Stimulated activated CD4-positive, alpha-beta T cell treated with anti-CD3 and anti-CD28 coated beads, Interleukin-12 subunit alpha, Interleukin-12 subunit beta, amount 100 ng/mL, for 24 hours (primary cell): ENCODE measurements at regions not wholly inside any gene's neighbourhood (a gene's known extent, or its start where the extent isn't known, plus 50 kb on each side); places are given as distances from the start of the nearest gene placed in this dataset.
"Not testable (repeated sequence)": the region's sequence is repeated elsewhere in the genome, so short reads cannot be mapped to it uniquely, and the experiment has no call there.

ENCODE experiments used
- DNase-seq, 2 experiments: peaks; one replicate each; pipeline ENCODE4 v3.0.0-alpha.2; 2020; ENCODE audit warnings: low read depth in 2 of 2

DNA sequence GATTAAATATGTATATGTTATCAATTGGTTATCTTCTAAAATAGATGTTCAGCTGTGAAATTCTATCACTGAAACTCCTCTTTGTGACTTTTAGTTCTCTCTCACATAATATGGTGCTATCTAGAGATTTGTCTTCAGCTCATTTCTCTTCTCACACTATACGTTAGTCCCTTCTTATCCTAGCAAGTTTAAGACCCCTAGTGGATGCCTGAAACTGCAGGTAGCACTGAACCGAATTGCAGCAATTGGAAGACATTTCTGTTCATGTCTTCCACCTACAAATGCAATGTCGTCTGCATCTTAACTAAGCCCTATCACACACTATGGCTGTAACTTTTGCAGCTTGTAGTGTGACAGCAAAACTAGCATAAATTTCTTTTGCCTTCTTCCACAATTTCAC is 442.7 kb upstream of the POM121L12 start:
- no peak for DNase-seq

GRCh38 chr7:52586704-52587103 is 448.7 kb upstream of the POM121L12 start:
- no peak for DNase-seq

DNA sequence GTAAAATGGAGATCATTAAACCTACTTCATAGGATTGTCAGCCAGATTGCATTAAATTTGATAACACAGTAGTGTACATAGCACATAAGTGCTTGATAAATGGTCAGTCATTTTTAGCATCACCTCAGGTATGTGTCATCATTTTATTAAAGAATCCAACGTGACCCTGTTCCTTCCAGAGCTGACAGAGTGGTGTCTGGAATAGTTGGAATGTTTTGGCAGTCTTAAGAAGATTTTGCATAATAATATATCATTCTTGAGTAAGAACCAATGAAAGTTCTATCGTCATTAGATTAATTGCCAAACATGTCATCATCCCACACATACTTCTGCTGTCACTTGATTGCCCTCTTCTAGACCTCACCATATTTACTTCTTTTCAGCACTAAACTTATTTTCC is 451.4 kb upstream of the POM121L12 start:
- DNase-seq, result no peak

GRCh38 chr7:52573141-52573540 is 462.3 kb upstream of the POM121L12 start:
- DNase-seq, result not testable (repeated sequence)

DNA sequence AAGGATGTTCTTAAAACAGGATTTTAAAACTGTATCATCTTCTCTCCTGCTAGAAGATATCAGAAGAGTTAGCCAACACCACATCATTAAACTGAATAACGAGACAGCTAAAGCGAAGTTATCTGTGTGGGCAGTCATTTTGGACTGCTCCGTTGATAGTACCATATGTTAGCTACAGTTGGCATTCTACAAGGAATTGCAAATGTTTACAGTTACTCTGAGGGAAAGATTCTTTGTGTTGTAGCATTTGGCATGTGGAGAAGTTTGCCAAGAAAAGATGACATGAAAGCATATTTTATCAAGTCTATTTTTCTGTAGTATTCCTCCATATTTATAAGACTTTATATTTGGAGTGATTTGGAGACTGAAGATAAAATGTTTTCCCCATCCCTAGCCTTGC is 464.4 kb upstream of the POM121L12 start:
- DNase-seq, result no peak

DNA sequence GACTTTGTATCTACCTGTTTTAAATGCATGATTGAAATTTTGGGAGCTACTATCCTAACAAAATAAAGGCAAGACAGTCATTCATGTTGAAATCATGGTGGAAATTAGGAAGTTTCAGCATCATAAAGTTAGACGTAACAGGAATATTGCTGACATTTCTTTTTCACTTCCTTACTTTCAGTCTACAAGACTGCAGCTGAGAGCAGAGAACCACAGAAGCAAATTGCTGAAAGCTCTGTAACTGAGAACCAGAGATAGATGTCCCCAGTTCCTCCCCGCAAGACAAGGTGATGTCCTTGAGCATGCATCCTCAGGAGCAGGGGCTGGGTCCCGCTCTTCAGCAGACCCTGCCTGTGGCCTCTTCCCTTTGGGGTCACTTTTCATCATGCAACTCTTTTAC is 466.3 kb upstream of the POM121L12 start:
- no peak for DNase-seq

DNA sequence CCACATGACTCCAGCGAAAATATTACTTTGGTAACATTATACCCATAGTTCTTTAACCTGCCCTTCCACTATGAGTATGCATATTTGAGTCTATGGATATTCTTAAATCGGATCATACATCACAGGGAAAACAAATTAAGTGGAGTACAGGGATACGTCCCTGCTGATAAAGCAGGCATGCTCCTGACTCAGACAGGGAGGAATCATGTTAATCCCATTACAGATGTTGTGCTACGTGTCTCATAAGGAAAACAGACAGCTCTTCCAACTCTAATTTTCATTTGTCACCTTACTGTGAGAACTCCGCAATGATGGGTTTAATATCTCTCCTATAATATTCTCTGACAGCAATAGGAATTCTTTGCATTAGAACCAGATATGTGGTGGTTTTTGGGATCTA is 469.5 kb upstream of the POM121L12 start:
- no peak for DNase-seq

DNA sequence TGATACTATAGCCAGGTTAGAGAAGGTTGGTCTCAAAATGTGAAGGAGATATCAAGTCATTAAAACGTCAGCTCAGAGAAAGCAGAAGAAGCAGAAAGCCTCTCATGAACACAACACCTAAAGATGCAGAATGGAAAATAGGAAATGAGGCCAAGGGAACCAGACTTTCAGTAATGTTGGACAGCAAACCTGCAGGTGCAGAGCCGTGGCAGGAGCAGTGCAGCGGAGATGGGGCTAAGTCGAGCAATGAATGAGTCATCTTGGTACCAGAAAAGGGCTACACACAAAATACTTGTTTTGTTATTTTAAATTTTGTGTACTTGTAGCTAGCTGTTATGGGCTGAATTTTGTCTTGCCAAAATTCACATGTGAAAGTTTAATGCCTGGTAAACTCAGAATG is 479.6 kb upstream of the POM121L12 start:
- DNase-seq, result no peak

- no peak for DNase-seq
Observed at GRCh38 chr7:52547308-52547910, 488.0 kb upstream of the POM121L12 start.

GRCh38 chr7:52541198-52541765 is 494.2 kb upstream of the POM121L12 start:
- not testable (repeated sequence) for DNase-seq

- no peak for DNase-seq
Observed at GRCh38 chr7:52540041-52540440, 495.4 kb upstream of the POM121L12 start.

GRCh38 chr7:52539414-52539813 is 496.0 kb upstream of the POM121L12 start:
- DNase-seq, result no peak

- DNase-seq, result no peak
Observed at GRCh38 chr7:52537051-52537450, 498.4 kb upstream of the POM121L12 start.

DNA sequence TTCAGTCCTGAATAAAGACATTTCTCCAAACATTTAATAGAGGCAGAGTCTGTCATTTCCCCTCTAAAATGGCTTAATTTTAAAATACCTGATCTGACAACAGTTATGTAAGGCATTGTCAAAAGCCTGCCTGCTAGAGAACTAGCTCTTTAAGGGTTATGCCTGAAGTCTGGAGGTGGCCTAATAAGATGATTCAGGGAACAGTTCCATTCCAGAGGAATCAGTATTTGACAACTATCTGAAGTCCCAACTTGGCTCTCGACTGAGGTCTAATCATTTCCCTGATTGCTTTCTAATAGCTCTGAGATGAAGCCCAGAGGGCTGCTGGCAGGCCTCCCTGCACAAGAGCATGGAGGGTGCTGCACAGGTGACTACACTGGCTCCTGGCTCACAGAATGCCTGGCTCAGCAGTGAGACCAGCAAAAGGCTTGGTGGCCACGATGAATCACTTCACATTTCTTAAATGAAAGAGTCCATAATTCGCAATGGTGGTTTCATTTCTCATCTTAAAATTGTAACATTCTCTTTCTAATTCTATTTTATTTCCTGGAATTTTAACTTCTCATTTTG is 509.6 kb upstream of the POM121L12 start:
- no peak for DNase-seq

DNA sequence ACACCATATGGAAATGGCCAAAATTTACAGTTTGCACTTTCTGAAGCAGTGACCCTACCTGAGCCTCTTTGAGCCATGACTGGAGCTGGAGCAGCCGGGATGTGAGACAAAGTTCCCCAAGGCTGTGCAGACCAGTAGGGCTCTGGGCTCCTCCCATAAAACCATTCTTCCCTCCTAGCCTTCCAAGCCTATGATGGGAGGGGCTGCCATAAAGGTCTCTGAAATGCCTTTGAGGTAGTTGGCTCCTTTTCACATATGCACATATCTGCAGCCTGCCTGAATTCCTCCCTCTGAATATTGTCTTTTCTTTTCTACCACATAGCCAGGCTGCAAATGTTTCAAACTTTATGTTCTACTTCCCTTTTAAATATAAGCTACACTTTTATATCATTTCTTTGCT is 516.6 kb upstream of the POM121L12 start:
- no peak for DNase-seq

DNA sequence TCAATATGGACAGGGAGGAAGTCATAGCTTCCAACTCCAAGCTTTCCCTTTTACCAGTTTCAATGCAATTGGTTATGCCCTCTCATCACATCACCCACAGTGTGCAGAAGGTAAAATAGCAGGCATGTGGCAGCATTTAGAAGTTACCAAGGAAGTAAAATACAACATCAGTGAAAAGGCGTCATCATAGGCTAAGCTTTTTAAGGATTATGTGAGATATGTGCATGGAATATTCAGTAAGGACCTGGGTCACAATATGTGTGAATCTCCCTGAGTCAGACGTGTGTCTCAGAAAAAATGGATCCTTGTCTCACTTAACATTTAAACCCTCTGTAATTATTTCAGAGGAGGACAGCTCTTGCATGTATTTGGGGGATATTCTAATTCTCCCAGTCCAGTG is 522.8 kb upstream of the POM121L12 start:
- DNase-seq, result no peak

DNA sequence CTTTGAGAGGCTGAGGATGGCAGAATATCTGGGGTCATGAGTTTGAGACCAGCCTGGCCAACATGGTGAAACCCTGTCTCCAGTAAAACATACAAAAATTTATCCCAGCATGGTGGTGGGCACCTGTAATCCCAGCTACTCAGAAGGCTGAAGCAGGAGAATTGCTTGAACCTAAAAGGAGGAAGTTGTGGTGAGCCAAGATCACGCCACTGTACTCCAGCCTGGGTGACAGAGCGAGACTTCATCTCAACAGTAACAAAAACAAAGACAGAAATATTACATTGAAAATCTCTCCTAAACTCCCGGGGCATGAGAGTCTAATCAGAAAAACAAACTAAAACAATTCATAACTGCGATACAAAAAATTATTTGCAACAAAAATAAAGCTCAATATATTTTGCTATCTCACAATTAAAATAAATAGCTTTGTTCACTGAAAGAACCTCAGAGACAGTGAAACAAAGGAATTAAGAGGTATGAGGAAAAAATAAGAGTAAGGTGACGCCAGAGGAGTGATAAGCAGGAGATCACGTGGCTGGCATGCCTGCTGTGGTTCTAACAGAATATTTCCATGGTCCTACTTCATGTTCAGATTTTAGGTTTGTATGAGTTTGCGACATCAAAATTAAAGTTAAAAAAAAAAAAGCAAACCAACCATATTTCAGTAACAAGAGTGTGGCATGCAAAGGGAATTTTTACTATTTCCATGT is 527.7 kb upstream of the POM121L12 start:
- no peak for DNase-seq

DNA sequence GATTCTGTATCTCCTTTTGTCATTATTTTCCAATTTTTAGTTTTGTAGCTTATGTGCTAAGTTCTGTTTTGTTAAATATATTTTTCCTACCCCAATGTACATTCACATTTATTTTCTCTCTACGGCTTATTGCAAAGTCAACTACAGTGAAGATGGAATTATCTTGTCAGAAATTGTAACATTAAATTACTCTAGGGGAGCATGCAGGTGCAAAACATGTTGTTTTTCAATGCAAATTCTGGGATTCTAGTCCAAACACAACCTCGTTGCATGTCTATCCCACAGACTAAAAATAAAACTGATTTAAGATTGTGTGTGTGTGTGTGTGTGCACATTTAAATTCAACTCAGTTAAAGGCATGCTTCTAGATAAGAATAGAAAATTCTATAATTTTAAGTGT is 529.1 kb upstream of the POM121L12 start:
- no peak for DNase-seq

DNA sequence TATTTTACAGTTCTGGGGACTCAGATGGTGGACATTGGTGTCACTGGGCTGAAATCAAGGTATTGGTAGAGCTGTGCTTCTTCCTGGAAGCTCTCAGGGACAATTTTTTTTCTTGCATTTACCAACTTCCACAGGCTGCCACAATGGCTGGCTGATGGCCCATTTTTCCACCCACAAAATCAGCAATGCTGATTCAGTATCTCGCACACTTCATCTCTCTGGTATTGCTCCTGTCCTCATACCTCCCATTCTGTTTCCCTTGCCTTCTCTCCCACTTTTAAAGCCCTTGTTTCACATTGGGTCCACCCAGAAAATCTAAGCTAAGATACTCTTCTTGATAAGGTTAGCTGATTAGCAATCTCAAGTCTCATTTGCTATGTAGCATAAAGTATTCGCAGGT is 530.9 kb upstream of the POM121L12 start:
- DNase-seq, result no peak

GRCh38 chr7:52502281-52502680 is 533.2 kb upstream of the POM121L12 start:
- DNase-seq, result no peak

GRCh38 chr7:52501696-52502095 is 533.7 kb upstream of the POM121L12 start:
- DNase-seq, result no peak

- DNase-seq, result no peak
Observed at GRCh38 chr7:52500841-52501240, 534.6 kb upstream of the POM121L12 start.

DNA sequence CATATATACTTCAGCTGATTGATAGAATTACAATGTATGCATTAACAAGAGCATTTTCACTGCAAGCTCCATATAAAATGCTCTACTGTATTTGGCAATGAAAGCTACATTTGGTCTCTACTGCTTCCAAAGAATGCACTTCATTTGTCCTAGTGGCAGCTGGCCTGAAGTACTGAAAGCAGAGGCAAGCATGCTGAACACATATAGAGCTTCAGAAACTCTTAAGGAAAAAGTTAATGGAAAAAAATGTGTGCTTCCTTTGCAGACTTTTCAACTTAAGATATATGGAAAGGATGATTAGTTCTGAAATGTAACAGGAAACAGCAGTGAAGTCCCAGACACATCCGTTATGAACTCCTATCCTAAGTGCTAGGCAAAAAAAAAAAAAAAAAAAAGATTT is 537.1 kb upstream of the POM121L12 start:
- no peak for DNase-seq
